HG02571 (cell line): ENCODE measurements at regions not wholly inside any gene's neighbourhood (a gene's known extent, or its start where the extent isn't known, plus 50 kb on each side); places are given as distances from the start of the nearest gene placed in this dataset.

Source experiments
- ATAC-seq: cut with Tn5 transposase; IDR thresholded peaks from one replicate; pipeline ENCODE4 v1.9.1; 2021; ENCODE audit warnings: mild to moderate bottlenecking, moderate library complexity; ENCODE audit not compliant: unreplicated experiment

DNA sequence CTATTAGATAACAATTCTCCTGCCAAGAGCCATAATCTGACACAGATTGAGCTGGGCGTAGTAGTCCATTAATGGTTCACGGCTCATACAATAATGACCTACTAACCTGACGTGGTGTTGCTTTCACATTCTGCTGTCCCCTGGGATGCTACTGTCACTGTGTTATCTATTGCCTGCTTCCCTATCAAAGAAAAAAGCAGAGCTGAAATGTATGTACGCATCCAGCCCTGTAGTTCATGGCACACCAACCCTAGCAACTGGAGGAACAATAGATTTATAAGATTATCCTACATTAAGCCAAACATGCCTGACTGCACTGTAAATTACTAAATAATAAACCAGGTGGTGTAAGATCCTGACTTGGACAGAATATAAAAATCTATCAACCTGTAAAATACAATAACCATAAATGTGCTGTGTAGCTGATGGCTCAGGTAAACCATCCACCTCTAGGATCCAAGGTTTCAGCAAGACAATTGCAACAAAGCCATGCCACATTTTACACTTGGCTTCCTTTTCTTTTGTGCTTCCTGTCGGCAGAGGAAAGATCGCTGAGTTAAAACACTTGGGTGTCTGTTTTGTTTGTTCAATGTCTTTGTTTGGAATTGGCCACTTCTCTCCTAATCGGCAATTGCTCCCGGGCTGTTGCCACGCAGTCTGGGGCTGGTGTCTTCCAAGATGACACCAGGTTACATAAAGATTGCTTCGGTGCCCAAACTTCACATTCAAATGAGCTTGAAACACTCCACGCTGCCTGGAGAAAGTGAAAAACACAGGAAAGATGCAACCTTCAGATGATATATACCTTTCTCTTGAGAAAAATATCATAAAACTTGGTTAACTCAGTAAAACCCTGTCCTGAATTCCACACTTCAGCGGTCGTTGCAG, 143.9 kb upstream of the MGMT start:
- ATAC-seq: no peak

- no peak for ATAC-seq
Measured at GRCh38 chr10:129323879-129324278, 143.2 kb upstream of the MGMT start.

GRCh38 chr10:129325893-129326292, 141.1 kb upstream of the MGMT start:
- ATAC-seq: no peak

- no peak for ATAC-seq
Measured at GRCh38 chr10:129328546-129328945, 138.5 kb upstream of the MGMT start.

DNA sequence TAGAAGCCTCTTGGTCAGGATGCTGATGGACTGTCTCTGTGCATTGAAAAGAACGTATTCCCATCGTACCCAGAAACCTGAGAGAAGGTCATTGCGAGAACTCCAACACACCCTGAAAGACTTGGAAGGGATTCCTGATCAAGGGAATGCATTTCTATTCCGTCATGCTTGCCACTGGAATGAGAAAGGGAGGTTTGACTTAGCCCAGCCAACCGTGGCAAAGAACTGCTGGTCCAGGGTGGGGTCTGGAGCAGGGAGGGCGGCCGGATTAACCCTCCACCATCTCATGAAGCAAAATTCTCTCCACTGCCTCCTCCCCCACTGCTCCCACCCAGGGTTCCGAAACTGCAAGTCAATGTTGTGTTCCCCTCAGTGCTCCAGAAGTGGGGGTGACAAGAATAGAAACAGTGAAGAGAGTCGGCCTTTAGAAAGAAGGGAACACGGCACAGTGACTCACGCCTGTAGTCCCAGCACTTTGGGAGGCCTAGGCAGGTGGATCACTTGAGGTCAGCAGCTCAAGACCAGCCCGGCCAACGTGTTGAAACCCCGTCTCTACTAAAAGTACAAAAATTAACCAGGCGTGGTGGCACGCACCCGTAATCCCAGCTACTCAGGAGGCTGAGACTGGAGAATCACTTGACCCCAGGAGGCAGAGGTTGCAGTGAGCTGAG, 137.5 kb upstream of the MGMT start:
- ATAC-seq: no peak

DNA sequence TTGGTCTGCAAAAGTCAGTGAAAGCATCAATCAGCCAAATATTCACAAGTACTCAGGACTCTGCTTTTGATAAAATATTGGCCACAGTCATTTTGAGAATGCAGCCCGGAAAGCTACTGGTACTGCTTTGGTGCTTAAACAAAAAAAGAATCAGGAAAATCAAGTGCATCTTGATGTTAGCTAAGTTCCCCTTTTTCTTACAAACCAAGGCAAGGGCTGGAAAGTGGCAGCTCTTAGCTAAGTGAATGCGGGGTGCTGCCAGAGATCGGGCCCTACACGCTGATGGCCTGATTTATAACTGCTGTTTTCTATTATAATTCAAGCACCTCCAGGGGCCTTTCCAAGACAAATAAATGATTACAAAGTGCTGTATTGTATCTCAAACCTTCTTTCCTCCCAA, 136.8 kb upstream of the MGMT start:
- ATAC-seq: no peak

DNA sequence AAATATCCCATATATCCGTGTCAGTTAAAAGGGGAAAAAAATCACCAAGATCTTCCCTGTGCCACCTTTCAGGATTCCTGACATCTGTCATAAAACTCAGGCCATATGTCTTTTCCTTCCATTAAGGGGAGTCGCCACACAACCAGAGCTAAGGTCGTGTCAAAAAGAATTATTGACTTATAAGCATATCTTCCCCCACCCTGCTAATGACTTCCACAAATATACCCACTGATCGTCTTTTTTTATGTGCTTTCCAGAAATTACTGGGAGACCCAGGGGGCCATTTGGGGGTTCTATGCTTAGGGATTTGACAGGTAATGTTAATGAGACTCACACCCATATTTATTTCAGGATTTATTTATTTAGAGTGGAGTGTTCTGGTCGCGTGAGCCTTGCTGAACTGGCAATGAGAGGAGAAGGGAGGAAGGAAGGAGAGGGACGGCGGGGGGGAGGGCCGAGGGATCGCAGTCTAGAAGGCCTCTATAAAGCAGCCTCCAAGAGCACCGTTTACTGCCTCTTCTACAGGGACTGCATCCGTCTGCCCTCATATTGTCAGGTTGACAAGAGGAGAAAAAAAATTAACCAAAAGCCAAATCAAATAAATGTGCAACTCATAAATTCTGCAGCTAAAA, 135.7 kb upstream of the MGMT start:
- ATAC-seq: no peak

DNA sequence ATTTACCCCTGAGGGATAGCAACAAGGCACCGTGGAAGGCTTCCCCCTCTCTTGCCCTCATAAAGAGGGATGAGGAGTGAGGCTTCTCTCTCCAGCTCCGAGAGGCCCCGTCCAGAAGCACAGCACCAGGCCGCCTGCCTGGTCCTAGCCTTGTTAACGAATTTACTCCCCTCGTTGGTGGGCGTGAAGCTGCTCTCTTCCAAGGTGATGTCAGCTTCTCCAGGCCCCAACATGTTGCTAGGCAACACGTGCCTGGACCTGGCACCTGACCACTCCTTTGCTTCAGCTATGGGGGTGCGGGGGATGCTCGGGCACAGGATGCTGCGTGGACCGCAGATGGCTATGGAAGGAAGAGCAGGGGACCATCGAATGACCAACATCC, 135.2 kb upstream of the MGMT start:
- no peak for ATAC-seq

DNA sequence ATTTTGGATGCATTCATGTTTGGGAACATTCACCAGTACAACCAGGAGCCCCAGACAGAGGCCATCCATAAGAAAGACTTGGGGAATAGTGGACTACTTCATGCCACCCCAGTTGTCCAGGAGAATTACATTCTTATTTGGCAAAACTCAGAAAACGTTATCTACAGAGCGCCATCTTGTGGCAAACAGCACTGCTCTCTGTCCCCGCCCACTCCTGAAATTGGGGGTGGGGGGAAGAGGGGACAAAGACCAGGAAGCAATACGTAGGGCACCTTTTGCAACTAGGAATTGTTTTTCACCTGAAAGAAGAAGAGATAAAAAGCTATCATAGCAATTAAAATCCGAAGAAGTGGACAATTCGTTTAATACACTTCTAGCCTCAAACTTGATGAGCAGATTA, 134.6 kb upstream of the MGMT start:
- no peak for ATAC-seq

- no peak for ATAC-seq
Measured at GRCh38 chr10:129333706-129334105, 133.3 kb upstream of the MGMT start.

DNA sequence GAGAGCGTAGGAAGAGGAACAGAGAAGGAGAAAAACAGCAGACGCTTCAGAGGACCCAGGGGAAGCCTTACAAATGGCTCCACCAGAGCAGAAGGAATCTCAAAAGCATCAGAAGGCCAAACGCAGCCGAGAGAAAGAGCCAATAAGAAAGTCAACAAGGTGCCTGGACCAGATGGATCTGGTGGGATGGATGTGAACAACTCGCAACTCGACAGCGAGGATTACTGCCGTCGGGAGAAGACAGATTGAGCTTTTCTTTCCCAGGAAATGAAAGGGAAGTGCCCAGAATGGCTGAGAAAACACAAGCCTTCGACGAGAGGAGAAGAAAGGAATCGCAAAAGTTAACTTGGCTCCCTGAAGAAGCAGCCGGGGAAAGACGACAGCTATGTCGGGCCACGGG, 132.8 kb upstream of the MGMT start:
- no peak for ATAC-seq

DNA sequence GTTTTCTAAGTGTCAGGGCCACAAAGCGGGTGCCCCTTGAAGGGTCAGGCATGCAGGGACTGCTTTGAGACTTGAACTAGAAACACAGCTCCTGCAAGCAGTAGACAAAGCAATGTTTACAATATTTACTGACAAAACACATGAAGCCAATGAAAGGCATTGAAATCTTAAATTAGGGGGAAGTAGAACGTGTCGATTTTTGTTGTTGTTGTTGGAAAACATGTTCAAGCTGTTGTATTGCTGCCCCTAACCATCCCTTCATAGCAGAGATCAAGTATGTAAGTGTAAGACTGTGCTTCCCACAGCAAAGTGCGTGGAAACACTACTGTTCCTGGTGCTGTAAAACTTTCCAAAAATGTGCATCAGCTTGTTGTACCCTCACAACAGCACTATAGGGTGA, 131.6 kb upstream of the MGMT start:
- ATAC-seq: no peak

DNA sequence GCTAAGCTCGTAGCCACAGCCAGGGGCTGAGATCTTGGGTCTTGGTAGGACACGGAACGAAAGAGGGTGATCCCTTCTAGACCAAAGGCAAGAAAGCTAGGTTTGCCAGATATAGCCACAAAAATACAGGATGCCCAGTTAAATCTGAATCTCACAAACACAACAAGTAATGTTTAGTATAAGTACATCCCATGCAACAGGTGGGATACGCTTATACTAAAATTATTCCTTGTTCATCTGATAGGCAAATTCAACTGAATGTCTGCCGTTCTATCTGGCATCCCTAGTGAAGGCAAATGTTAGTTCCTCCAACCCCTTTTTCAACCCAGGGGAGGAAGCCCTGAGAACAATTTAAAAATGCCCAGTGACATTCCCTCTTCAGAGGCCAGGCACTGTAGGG, 131.1 kb upstream of the MGMT start:
- ATAC-seq: no peak

DNA sequence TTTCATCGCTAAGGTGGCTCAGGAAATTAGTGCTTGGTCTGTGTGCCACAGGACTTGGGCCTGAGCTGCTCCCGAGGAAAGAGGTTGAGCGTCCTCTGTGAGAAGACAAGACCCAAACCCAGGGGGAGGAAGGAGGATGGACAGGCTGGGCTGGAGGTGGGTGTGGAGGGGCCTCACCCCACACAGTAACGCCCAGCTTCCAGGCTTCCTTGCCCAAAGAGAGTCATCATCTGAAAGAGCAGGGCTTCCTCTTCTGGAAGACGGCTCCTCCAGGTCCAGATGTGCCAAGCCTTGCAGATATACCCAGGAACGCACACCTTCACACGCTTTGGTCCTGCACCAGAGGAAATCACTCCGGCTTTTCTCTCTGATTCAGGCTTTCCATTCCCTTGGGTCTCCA, 127.8 kb upstream of the MGMT start:
- no peak for ATAC-seq

GRCh38 chr10:129339841-129340240, 127.2 kb upstream of the MGMT start:
- no peak for ATAC-seq

DNA sequence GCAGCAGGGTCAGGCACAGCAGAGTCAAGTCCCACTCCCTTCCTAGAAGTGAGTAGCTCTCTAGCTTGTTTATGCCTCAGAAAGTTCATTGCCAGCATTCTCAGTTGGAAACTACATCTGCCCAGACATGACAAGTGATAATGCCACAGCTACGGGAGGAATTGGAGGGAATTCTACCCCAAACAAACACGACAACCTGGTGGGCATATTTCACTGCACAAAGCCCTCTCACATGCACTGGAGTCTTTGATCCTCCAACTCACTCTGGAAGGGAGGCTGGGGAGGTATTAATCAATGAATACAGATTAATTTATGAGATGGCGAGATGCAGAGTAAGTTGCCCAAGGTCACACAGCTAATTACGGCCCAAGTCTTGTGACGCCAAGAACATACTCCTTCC, 126.0 kb upstream of the MGMT start:
- ATAC-seq: no peak

DNA sequence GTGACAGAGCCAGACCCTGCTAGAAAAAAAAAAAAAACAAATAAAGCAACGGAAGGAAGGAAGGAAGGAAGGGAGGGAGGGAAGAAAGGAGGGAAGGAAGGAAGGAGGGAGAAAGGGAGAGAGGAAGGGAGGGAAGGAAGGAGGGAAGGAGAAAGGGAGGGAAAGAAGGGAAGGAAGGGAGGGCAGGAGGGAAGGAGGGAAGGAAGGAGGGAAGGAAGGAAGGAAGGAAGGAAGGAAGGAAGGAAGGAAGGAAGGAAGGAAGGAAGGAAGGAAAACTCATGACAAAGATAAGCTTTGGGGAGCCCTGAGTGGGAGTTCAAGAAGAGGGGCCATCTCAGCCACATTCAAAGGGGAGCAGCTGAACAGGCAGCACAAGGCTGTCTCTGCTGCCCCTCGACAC, 124.7 kb upstream of the MGMT start:
- no peak for ATAC-seq

DNA sequence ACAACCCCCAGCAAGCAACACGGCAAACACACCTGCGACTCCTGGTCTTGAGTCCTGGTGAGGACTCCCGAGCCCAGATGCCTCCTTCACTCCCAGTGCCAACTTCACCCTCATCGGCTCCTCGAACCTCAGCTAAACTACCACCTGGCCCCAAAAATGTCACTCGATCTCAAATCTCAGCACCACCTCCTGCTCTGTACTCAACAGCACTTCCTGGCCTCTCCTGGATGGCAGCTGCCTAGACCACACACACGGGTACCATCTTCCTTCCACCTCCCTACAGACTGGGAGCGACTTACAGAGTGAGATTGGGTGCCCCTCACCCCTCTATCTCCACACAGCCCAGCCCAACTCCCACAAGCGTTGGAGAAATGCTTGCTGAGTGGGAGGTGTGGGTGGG, 123.9 kb upstream of the MGMT start:
- no peak for ATAC-seq

- no peak for ATAC-seq
Measured at GRCh38 chr10:129344103-129344502, 122.9 kb upstream of the MGMT start.

GRCh38 chr10:129344731-129345355, 122.2 kb upstream of the MGMT start:
- ATAC-seq: no peak

DNA sequence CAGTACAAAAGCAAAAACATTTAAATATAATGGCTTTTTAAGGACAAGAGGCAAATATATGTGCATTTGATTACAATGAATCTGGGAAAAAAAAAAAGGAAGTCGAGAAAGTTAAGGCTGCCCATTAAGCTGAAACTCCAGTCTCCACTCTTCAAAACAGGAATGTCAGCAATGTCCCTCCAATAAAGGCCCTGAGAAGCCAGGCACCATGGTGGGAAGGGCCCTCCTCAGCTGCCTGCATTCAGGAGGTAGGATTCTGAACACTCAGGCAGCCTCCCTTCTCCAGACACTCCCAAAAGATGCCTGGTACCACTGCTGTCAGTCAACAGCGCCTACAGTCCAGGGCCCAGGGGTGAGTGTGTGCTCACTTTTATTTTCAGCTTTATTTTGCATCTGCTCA, 121.3 kb upstream of the MGMT start:
- ATAC-seq: no peak

- no peak for ATAC-seq
Measured at GRCh38 chr10:129350690-129351089, 116.4 kb upstream of the MGMT start.
